ENCODE measurements at regions not wholly inside any gene's neighbourhood (a gene's known extent, or its start where the extent isn't known, plus 50 kb on each side); places are given as distances from the start of the nearest gene placed in this dataset.

DNA sequence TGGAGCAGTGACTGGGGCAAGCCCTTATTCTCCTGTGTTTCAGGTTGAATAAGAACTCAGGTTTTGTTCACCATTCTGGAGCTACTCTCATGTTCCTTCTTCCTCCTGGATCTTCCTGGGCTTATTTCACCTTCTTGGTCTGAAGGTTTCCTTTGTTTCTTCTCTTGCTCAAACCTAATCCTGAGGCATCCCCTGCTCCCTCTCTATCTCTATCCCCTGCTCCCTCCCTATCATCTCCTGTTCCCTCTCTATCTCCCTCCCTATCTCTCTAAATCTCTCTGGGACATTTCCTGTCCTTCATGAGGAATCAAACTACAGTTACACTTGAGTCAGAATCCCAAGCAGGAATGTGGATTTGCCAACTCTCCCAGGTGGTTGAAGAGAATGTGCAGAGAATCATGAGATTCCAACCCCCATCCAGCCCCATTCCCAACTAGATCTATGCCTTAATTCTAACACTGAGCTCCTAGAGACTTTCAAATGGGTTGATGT, 134.9 kb upstream of the ZIC3 start:
- no peak overlapping the region for H3K4me3 ChIP-seq (ENCODE audit: control insufficient read depth, low read depth, low read length)
- no peak for DNase-seq (ENCODE audit: low read depth)
- TF ChIP-seq, protein P1, sequence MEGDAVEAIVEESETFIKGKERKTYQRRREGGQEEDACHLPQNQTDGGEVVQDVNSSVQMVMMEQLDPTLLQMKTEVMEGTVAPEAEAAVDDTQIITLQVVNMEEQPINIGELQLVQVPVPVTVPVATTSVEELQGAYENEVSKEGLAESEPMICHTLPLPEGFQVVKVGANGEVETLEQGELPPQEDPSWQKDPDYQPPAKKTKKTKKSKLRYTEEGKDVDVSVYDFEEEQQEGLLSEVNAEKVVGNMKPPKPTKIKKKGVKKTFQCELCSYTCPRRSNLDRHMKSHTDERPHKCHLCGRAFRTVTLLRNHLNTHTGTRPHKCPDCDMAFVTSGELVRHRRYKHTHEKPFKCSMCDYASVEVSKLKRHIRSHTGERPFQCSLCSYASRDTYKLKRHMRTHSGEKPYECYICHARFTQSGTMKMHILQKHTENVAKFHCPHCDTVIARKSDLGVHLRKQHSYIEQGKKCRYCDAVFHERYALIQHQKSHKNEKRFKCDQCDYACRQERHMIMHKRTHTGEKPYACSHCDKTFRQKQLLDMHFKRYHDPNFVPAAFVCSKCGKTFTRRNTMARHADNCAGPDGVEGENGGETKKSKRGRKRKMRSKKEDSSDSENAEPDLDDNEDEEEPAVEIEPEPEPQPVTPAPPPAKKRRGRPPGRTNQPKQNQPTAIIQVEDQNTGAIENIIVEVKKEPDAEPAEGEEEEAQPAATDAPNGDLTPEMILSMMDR (IDR thresholded peaks at IDR 0.05; ENCODE audit: control insufficient read depth, insufficient read depth, low read depth, low read length, missing control alignments) = no peak

DNA sequence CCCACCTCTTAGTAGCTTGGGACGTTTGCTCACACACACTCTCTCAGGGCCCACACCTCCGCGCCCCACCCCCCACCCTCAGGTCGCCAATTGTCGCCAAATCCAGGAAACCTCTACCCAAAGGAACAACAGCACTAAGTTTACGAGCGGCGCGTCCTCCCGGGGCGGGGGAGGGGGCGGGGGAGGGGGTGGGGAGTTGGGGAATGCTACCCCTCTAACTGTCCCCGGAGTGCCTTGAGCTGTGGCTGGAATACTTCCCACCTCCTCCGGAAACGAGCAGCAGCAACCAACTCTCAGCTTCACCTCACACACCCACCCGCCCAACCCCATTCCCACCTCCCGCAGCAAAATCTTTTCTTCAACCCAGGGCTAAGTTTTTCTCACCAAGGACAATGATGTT, 135.6 kb upstream of the ZIC3 start:
- TF ChIP-seq, protein P1 (IDR thresholded peaks at IDR 0.05; ENCODE audit: control insufficient read depth, insufficient read depth, low read depth, low read length, missing control alignments) = no peak
- no peak overlapping the region for H3K4me3 ChIP-seq (ENCODE audit: control insufficient read depth, low read depth, low read length)
- no peak for DNase-seq (ENCODE audit: low read depth)

DNA sequence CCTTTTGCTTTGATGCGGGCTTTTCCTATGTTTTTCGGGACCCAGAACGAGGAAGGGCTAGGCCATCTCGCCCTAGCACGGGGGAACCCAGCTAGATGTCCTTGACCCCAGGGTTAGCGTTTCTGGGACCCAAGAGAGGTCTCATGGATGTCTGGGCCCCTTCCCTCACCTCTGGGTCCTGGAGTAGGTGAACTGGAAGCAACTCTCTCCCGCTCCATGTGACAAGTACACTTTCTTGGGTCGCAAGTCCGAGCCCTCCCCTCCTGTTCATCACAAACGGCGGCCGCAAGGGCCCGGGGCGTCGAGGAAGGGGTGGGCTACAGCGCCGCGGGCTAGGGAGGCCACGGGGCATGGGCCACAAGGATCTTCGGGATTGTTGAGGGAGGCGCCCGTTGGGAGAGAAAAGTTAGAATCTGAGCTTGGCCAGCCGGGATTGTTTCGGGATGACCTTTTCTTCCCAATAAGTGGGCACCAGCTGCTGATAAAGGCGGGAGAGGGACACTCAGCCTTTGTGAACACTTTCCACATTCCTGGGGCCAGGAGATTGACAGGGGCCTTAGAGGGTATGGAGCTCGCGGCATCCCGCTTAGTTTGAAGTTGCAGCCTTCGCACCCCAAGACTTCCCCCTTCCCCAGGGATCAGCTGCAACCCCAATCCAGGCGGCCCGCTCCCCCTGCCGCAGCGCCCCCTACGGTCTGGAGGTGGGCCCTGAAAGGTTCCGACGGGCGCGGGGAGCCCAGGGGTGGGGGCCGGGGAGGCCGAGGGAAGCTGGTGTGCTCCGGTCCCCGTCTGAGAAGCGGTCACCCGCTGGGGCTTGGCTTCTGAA, 136.9 kb upstream of the ZIC3 start:
- TF ChIP-seq, protein P1 (IDR thresholded peaks at IDR 0.05; ENCODE audit: control insufficient read depth, insufficient read depth, low read depth, low read length, missing control alignments) = no peak
- H3K4me3 ChIP-seq (ENCODE audit: control insufficient read depth, low read depth, low read length) = peak overlapping the region; percentile 57
- no peak for DNase-seq (ENCODE audit: low read depth)

DNA sequence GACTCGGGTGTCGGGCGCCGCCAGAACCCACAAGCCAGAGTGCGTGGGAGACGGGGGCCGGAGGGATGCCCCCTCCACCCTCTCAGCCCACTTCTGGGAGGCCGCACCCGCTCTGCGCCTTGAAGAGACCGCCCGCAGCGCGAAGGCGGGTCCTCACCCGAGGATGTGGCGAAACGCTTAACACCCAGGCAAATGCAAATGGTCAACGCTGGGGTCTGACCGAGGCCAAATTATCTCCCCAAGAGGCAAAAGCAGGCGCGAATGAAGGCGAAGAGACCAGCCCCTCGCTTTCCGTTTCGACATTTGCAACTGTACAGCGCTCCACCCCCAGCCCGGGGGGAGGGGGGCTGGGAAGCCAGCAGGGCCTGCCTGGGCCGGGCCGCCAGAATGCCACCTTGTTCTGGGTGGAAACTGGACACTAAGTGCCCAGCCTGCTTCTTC, 137.7 kb upstream of the ZIC3 start:
- DNase-seq (ENCODE audit: low read depth) = no peak
- peak overlapping the region; percentile 57 for H3K4me3 ChIP-seq (ENCODE audit: control insufficient read depth, low read depth, low read length)
- TF ChIP-seq, protein P1 (IDR thresholded peaks at IDR 0.05; ENCODE audit: control insufficient read depth, insufficient read depth, low read depth, low read length, missing control alignments) = no peak

DNA sequence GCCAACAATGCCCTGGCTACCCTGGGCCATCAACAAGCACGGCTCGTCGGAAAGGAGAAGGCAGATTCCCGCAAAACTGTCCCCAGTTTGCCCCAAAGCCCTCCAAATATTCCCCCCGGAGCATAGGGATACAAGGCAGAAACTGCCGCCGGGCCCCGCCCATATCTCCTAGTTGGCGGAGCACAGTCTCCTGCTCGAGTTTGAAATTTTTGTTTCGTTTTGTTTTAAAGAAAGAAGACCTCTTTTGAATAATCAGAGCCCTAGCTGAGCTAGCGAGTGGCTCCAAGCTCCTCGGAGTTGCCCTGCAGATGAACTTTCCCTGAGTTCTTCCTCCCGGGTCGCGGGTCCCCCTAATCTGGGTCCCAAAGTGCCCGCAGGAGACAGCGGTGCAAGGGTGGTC, 138.1 kb upstream of the ZIC3 start:
- TF ChIP-seq, protein P1 (IDR thresholded peaks at IDR 0.05; ENCODE audit: control insufficient read depth, insufficient read depth, low read depth, low read length, missing control alignments) = no peak
- no peak for DNase-seq (ENCODE audit: low read depth)
- H3K4me3 ChIP-seq (ENCODE audit: control insufficient read depth, low read depth, low read length) = peak overlapping the region; percentile 57

DNA sequence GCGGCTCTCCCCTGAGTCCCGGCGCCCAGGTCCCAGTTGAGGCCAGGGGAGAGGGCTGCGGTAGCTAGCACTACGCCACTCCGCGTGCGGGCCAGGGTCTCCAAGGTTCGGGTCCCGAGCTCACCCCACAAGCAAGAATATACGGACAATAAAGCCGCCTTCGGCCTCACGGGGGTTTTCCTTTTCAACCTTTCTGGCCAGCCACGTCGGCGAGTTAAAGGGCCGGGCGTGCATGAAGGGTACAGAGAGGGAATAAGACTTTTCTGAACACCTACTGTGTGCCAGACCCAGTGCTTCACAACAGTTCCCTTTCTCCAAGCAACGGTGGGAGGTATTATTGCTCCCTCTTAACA, 138.5 kb upstream of the ZIC3 start:
- H3K4me3 ChIP-seq (ENCODE audit: control insufficient read depth, low read depth, low read length) = peak overlapping the region; percentile 57
- TF ChIP-seq, protein P1 (IDR thresholded peaks at IDR 0.05; ENCODE audit: control insufficient read depth, insufficient read depth, low read depth, low read length, missing control alignments) = no peak
- DNase-seq (ENCODE audit: low read depth) = no peak
